Pulmonary artery endothelial cell (primary cell): ENCODE measurements at regions not wholly inside any gene's neighbourhood (a gene's known extent, or its start where the extent isn't known, plus 50 kb on each side); places are given as distances from the start of the nearest gene placed in this dataset.
"Not testable (repeated sequence)": the region's sequence is repeated elsewhere in the genome, so short reads cannot be mapped to it uniquely, and the experiment has no call there.

Source experiments
- DNase-seq: peaks from one replicate; pipeline ENCODE4 v3.0.0-alpha.2; 2011; ENCODE audit warnings: low read depth, low spot score

DNA sequence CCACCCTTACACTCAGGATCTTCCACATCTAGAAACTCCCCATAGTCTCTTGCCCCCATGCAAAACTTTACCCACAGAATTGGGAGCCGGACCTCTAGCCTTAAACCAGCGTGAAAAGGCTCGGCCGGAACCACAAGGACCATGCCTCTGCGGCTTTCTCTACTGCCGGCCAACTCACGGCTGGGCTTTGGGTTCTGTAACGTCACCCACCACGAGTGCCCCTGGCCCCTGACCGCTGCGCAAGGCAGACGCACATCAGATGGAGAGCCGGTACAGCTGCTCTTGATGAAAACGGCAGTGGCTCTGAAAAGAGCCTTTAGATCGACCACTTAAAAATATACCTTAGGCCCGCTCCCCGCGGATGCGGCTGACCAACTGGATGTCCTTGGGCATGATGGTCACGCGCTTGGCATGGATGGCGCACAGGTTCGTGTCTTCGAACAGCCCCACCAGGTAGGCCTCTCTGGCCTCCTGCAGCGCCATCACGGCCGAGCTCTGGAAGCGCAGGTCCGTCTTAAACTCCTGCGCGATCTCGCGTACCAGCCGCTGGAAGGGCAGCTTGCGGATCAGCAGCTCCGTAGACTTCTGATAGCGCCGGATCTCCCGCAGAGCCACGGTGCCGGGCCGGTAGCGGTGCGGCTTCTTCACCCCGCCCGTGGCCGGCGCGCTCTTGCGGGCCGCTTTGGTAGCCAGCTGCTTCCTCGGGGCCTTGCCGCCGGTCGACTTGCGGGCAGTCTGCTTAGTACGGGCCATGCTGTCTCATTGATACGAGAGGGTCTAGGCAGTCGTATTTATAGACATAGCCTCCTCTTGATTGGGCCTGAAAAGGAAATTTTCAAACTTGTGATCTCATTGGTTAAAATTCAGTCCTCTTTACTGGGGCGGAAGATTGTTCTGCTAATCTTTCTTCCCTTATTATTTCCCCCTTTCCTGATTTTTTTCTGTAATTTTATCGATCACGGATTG is 66.3 kb downstream of the FAM72C start:
- not testable (repeated sequence) for DNase-seq

DNA sequence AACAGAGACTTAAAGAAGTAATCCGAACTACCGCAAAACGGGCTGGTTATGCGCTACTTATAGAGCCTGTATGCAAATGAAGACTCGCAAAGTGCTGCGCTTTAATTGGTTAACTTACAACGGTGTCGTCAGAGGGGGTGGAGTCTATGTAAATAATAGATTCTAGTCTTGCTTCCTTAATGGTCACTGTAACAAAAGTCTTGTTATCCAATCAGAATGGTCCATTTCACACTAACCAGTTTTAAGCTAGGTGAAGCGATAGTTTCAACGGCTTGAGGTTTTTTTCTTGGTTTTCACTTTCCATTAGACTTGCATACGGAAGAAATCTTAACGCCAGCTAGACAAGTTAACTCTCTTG is 67.2 kb downstream of the FAM72C start:
- DNase-seq: not testable (repeated sequence)

DNA sequence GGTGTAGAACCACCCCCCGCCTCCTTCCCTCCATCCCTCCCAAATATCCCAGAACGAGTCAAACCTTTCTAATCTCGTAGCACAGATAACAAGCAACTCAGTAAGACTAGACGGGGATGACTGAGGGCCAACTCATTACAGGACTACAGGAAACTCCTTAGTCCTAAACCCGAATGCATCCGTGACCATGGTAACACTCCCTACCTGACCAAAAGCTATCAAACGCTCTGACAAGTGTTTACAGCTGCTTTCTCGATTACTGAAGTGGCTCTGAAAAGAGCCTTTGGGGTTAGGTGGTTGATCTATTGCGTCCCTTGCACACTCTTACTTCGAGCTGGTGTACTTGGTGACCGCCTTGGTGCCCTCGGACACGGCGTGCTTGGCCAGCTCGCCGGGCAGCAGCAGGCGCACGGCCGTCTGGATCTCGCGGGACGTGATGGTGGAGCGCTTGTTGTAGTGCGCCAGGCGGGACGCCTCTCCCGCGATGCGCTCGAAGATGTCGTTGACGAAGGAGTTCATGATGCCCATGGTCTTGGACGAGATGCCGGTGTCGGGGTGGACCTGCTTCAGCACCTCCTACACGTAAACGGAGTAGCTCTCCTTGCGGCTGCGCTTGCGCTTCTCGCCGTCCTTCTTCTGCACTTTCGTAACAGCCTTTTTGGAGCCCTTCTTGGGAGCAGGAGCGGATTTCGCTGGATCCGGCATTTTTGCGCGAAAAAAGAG is 67.7 kb downstream of the FAM72C start:
- DNase-seq: not testable (repeated sequence)

DNA sequence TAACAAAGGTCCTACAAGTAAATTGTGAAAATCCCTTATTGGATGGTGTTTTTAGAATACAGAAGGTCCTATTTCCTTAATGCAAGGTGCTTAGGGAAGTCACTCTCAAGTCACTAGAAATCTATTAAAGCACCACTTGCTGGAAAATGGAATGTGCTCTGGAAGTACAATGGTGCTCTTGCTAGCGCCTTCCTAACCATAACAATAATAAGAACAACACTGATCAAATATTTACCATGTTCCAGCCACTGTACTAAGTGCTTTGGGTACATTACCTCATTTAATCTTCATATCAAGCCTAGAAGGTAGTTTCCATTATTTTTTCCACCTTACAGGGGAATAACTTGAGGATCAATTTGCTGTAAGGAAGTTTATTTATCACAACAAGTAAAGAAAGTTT is 75.4 kb downstream of the FAM72C start:
- not testable (repeated sequence) for DNase-seq

DNA sequence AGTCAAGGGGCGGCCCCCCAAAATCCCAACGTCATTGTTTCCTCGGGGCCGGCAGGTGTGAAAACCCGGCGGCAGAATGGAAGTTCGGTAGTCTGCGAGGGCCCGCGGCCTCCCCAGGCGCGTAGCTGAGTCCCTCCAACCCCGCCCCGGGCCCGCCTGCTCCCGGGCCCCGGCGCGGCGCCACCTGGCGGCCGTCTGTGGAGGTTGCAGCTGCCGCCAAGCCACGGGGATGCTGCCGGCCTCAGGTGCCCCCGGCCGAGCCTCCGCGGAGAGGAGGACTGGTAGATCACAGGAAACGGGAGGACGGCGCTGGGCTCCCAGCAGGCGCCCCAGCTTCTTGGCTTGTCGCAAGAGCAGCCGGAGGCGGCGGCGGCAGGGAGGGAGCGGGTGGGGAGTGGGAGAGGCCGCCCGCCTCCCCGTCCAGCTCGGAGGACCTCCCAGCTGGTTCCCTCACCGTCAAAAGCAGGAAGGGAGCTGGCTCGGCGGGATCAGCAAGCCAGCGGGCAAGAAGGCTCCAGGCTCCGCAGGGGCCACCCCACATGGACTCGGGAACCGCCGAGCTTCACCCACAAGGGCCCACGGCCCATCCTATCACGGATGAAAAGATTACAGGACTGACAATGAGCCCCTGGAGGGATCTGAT is 86.7 kb downstream of the FAM72C start:
- not testable (repeated sequence) for DNase-seq

DNA sequence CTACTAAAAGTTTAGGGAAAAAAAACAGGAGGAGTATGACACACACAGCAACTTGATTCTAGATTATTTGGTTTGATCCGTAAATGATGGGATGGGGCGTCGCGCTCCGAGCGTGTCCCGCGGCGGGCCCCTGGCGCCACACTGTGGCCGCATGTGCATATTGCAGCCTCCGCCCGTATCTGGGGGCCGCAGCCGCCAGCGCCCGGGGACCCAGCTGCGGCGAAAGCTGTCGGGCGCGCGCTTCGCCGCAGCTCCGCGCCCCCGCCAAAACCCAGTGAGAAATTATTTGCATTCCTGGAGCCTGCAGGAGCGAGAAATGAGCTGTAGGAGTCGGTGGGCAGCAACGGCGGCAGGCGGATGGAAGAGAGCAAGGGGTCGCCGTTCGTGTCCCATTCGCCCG is 87.3 kb downstream of the FAM72C start:
- DNase-seq: not testable (repeated sequence)

DNA sequence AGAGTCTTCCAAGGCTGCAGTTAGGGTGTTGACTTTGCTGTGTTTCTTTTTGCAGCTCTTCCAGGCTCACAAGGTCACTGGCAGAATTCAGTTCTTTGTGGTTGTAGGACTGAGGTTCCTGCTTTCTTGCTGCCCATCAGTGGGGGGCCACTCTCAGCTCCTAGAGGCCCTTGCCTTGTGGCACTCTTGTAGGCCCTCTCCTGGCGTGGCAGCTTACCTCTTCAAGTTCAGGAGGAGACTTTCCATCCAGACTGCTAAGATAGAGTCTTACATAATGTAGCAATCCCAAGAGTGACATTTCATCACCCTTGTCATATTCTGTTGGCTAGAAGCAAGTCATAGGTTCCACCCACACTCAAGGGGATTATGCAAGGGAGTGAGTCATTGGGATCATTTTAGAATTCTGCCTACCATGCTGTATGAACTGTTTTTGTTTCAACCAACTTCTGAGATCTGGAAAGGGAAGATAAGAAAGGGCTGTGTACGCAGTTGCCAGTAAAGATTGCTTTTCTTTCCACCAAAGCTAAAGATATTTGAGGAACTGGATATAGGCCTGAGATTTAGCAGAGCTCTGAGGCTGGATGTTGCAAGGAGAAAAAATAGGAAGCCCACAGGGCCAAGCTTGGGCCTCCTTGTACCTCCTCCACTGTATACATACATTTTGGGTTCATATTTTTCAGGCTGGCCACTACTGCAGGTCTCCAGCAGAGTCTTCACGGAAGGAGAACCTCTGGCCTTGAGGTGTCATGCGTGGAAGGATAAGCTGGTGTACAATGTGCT is 91.8 kb downstream of the FAM72C start:
- DNase-seq: not testable (repeated sequence)

DNA sequence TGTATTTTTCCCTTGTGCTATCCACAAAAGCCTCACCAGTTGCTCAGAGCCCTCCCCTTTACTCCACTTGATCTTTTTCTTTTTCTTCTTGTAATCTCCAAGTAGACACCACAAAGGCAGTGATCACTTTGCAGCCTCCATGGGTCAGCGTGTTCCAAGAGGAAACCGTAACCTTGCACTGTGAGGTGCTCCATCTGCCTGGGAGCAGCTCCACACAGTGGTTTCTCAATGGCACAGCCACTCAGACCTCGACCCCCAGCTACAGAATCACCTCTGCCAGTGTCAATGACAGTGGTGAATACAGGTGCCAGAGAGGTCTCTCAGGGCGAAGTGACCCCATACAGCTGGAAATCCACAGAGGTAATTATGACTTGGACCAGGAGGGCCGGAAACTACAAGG is 95.8 kb downstream of the FAM72C start:
- not testable (repeated sequence) for DNase-seq

DNA sequence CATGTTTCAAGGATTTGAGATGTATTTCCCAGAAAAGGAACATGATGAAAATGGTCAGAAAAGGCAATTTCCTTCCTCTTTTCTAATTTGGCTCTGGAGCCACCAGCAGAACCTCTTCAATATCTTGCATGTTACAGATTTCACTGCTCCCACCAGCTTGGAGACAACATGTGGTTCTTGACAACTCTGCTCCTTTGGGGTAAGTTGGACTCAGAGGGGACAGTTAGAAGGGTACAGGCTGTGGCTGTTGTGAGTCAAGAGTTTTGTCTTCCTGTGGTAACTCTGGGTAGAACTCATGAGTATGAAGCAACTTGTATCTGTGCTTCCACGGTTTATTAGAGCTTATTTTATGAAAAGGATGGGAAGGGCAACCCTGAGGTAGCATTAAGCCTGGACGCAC is 97.2 kb downstream of the FAM72C start:
- DNase-seq: not testable (repeated sequence)

DNA sequence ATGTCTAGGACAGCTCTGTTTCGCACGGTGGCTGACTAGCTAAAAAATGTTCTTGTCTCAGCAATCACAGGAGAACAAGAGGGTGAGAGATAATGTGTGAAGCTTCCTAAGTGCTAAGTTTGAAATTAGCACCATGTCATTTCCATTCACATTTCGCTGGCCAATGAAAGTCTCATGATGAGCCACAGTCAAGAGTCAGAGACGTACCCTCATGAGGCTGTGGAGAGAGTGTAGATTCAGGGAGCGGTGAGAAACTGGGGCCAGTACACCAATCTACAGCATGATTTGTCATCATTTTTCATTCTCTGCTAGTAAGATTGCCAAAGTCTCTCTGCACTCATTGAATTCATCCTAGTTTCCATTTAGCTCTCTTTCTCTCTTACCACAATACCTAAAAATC is 98.1 kb downstream of the FAM72C start:
- DNase-seq: not testable (repeated sequence)

DNA sequence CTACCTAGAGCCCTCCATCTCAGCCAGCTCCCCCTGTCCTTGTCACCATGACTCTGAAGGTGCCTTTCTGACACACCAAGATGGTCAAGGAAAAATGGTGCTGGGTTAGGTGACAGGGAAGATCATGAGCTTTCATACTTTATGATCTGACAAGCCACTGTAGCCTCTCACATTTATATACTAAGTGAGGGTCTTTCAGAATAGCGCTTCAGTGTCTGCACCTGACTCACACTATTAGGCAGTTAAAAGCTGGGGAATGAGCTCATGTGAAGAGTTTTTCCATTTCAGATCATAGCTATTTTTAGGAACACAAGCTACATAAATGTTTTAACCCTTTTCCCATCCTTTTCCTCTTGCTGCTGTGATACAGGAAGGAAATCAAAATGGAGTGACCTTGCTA is 101.4 kb downstream of the FAM72C start:
- DNase-seq: not testable (repeated sequence)

DNA sequence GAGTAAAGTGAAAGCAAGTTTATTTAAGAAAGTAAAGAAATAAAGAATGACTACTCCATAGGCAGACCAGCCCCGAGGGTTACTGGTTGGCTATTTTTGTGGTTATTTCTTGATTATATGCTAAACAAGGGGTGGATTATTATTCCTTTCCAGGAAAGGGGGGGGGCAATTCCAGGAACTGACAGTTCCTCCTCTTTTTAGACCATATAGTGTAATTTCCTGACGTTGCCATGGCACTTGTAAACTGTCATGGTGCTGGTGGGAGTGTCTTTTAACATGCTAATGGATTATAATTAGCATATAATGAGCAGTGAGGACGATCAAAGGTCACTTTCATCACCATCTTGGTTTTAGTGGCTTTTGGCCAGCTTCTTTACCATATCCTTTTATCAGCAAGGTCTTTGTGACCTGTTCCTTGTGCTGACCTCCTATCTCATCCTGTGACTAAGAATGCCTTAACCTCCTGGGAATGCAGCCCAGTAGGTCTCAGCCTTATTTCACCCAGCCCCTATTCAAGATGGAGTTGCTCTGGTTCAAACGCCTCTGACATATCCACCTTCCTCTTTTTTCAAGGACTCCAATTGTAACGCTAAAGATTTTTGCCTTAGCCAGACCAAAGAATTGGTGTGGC is 104.1 kb downstream of the FAM72C start:
- not testable (repeated sequence) for DNase-seq

DNA sequence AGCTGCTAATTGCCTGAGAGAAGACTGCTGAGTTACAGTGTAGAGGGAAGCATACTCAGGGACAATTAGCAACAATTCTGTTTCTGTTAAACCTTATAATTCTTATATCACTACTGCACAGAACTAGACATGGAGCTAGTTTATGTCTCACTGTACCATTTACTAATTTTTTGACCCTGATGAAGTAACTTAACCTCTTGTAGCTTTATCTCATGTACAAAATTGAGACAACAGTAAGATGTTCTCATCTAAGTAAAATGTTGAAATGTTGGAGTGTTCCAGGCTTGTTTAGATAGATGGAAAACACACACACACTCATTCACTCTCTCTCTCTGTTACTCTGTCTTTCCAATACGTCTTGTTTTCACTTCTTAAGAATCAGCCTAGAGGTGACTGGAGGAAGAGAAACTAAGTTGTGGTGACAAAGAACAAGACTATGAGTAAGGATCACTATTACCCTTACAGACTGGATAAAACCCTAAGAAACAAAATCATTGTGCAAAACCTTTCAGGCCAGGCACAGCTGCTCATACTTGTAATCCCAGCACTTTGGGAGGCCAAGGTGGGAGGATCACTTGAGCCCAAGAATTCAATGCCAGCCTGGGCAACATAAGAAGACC is 107.8 kb downstream of the FAM72C start:
- DNase-seq: not testable (repeated sequence)

DNA sequence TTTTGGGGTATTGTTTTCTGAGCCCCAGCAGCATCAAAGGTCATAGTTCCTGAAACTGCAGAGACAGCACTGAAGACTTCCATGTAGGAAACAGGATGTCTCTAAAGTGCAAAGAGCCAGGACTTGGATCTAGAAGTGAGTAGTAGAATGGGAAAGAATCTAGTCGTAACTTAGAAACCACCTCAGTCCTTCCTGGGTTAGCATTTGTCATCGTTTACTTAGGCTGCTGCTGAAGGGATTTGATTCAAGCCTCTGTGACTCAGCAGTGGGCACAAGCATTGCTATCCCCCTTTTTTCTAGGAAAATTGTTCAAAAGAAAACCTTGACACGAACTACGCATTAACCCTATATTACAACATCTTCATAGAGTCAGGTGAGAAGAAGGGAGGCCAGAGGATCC is 109.1 kb downstream of the FAM72C start:
- DNase-seq: not testable (repeated sequence)

DNA sequence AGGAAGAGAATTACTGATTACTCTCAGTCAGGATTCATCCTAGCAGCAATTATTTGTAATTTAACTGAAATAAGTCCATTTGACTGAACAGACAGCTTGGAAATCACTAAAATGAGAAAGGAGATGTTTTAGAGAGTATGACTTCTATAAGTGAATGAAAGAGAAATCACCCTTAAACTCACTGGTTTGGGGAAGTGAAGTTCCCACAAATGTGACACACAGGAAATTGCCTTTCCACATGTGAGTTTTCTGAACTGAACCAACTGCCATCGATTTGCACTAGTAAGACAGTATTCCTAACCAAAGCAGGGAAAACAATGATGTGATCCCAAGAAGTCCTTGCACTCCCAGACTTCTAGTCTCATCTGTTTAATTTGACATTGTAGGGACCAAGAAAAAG is 110.5 kb downstream of the FAM72C start:
- DNase-seq: not testable (repeated sequence)

DNA sequence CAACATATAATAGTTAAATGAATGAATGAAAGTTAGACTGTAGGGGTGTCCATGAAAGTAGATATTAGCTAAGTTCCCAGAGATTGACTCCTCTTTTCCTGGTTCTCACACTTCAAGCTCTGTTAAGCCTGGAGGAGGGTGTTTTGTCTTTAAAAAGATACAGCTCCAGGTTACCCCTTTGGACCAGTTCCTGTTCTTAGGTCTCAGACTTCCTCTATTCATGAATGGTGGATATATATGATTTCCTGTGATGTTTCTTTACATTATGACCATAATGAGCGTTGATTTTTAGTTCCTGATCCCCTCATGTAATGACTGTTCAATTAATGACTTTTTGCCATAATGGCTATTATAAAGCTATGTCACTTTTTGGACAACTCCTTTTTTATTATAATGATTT is 115.9 kb downstream of the FAM72C start:
- DNase-seq: not testable (repeated sequence)

DNA sequence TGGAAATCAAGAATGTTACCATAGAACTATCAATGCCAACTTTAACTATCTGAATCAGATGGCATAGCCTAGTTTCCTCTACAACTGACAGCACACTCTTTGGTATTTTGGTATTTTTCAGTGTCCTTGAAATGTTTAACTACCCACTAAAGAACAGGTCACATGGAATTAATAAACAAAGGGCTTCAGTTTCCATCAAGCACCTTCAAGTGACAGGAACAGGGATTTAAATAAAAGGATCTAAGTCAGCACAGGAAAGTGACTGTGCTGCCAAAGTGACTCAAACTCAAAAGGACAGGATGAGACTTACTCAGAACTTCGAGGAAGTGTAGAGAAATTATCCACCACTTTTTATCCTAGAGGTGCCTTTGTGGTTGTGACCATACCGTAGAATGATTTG is 117.7 kb downstream of the FAM72C start:
- DNase-seq: not testable (repeated sequence)

DNA sequence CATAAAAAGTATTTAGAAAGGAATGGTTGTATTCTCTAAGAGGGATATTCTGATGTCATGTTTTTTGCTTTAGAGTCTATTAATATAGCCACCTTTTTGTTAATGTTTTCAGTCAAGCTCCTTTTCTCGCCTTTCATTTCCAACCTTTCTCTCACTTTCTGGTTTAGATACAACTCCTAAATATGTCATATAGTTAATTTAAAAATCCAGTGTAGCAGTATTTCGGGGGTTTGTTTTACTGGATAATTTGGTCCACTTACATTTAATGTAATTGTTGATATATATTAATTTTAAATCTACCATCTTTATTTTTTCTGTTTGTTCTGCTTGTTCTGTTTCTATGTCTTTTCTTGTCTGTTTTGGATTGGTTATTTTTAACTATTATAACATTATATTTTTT is 121.1 kb downstream of the FAM72C start:
- not testable (repeated sequence) for DNase-seq

DNA sequence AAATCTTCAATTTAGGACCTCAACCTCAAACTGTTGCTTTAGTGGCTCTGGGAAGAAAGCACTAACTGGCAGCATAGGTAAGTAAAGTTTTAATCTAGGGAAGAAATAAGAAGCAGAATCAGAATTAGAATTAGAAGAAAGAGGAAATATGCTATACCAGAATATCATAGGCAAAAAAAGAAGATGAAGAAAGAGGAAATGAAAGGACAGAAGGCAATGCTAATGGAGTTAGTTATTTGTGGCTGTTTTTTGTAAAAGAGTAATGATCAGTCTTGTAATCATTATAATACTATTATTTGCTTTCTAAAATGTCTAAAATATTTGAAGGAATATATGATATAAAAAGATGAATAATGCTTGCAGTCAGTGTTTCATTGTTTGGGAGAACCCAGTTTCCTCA is 122.9 kb downstream of the FAM72C start:
- not testable (repeated sequence) for DNase-seq

DNA sequence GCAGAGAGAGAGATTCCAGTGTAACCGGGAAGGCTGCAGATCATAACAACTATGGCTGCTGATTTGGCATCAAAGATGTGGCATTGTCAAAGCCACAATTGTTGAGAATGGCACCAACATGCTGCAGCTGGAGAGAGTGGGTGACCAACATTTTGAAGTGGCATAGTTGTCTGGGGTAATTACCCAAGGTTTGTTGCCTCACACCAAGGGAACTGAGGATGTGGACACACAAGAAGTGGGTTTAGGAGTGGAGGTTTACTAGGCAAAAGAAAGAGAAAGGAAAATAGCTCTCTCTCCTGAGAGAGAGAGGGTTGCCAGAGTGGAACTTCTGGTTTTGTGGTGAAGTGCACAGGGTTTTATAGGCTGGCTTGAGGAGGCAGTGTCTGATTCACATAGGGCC is 126.6 kb downstream of the FAM72C start:
- not testable (repeated sequence) for DNase-seq
